ENCODE measurements at regions not wholly inside any gene's neighbourhood (a gene's known extent, or its start where the extent isn't known, plus 50 kb on each side); places are given as distances from the start of the nearest gene placed in this dataset.

DNA sequence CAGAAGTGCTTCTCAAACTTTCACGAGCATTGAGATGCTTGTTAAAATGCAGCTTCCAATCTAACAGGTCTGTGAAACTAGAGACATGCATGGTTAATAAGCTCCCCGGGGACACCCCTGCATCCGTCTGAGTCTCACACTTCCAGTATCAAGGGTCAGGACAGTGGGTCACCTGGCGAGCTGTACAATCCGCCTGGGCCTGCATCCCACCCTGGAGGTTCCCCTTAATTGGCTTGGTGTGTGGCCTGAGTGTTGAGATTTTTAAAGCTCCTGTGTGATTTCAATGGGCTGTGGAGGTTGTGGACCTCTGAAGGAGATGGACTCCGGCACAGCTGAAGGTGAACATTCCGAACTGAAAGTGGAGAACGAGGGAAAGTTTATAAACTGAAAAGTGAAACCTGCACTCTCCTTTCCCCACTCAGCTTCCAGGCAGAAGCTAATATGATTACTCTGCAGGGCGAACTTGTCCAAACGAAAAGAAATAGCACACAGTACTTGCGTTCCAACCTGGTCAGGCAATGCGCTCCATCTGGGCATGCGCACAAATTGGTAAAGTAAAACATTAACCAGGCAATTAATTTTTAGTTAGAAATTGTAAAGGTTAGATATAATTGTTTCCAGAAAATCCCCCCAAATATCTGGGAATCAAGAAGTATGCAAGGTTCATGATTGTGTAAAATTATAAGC lies 191.7 kb upstream of the ALKAL2 start:
- no peak for DNase-seq

DNA sequence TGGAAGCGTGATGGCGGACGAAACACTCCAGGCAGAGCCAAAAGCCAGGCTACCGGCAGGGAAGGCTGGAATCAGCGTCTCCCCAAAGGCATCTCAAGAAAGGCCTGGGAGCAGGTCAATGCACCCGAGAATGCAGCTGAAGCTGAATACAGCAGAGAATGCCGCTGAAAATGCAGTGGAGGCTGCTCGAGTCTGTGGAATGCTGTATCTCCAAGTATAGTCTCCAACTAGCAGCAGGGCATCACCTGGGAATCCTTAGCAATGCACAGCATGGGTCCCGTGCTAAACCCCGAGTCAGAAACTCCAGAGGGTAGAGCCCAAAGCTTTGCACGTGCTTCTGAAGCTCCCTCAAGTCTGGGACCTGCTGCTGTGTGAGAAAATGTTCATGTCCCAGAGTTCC lies 191.1 kb upstream of the ALKAL2 start:
- DNase-seq = no peak

DNA sequence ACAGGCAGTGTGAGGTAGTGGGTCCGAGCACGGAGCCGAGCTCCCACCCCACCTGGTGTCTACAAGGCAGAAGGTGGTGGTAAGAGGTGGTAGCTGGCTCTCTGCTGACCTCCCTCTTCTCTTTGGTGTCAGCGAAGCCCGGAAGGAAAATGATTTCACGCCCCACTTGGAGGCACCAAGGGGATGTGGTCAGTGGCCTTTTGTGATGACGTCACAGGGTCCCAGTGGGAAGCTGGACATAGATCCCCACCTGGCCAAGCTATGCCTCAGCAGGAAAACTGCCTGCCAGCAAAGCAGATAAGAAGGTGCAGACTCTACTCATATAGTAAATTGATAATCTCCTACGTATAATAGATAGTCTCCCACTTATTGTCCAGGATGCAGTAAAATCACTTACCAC lies 183.7 kb upstream of the ALKAL2 start:
- DNase-seq = no peak

- no peak for DNase-seq
Observed at GRCh38 chr2:469514-469913, 181.6 kb upstream of the ALKAL2 start.

DNA sequence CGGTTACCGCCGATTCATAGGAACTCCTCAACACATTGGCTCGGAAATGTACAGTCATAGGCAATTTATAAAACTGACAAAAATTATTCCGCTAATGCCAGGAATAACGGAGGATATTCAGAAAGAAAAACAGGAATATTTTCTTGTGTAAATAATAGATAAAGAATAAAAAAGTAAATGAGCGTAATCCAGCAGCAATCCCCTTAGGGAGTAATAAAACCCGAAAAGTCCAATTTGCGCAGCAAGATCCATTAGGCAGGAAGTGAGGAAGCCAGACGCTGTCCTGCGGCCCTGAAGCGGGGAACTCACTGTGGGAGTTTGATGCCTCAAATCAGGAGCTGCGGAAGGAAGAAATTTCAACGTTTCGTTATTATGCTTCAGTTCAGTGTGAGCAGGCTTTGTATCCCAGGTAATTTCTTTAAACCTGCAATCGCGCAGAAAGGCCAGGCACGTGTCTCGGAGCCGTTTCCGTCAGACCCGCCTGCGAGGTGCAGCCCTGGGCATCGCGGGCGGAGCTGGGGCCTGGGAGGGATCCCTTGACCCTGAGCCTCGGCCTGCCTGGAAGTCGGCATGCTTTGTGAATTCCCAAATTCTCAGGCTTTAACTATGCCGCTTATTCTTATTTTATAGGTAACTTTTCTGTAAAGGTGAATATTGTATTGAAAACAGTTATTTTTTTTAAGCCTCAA lies 180.9 kb upstream of the ALKAL2 start:
- no peak for DNase-seq

- DNase-seq = no peak
Observed at GRCh38 chr2:467892-468647, 180.2 kb upstream of the ALKAL2 start.

GRCh38 chr2:467543-467891 lies 179.6 kb upstream of the ALKAL2 start:
- DNase-seq = no peak

- no peak for DNase-seq
Observed at GRCh38 chr2:467101-467500, 179.2 kb upstream of the ALKAL2 start.

GRCh38 chr2:464562-465309 lies 176.8 kb upstream of the ALKAL2 start:
- no peak for DNase-seq

- no peak for DNase-seq
Observed at GRCh38 chr2:460861-461260, 173.0 kb upstream of the ALKAL2 start.

- no peak for DNase-seq
Observed at GRCh38 chr2:459931-460330, 172.0 kb upstream of the ALKAL2 start.

DNA sequence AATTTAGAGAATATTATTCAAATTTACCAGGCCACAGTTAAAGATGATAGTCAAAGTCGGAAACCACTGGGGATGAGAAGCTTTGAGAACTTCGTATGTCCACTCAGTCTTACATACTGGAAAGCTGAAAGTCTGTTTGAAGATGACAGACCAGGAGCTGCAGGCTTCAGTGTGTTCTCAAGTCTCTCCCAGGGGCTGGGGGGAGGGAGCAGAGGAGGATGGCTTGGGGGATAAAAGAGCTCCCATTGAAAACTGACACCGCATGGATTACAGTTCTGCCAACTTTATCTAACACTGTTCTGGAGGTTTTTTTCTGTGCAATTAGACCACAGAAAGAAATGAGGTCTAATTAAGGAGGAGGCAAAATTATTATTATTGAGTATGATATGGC lies 170.5 kb upstream of the ALKAL2 start:
- no peak for DNase-seq

DNA sequence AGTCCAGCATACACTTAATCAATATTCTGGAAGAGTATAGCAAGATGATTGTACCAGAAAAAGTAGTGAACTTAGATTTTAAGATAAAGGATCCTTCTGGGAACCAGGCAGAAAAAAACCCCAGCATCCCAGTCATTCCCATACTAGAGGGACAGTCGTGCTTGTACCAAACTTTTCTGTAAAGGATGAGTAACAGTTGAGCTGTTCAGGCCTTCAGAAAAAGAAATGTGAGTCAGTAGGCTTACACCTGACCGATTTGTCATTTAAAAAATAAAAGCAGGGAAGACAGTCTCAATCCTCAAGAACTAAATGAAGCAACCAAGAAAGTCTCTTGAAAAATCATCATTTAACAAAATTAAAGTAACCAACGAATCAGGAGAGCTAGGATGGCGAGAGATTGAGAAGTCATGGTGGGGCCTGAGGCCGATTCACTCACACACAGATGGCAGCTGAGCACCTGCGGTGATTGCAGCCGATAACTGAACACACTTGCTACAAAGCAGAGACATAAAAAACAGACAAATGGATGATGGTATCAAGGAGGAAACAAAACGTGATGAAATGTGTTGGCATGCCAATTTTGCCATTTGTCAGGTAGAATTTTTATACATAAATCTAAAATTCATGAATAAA lies 170.0 kb upstream of the ALKAL2 start:
- DNase-seq = no peak

GRCh38 chr2:457262-457661 lies 169.4 kb upstream of the ALKAL2 start:
- no peak for DNase-seq

DNA sequence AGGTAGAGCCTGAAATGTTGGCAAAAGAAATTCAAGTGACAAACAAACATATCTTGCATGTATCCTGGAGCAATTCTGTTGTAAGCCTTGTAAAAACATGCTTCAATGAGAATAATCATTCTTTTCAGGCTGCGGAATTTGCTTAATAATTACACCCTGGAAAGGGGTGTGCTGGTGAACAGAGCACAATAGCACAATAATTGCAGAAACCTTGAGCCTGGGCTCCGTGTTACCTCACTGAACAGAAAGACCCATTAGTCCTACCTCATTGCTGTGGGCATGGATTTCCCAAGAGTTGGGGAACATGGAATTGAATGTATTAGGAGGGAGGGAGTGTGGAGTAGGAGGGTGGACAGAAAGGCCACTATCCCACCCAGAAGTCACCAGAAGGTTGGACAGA lies 168.0 kb upstream of the ALKAL2 start:
- no peak for DNase-seq

GRCh38 chr2:455015-455705 lies 167.3 kb upstream of the ALKAL2 start:
- no peak for DNase-seq

- no peak for DNase-seq
Observed at GRCh38 chr2:453132-453531, 165.2 kb upstream of the ALKAL2 start.

- no peak for DNase-seq
Observed at GRCh38 chr2:451495-451894, 163.6 kb upstream of the ALKAL2 start.

DNA sequence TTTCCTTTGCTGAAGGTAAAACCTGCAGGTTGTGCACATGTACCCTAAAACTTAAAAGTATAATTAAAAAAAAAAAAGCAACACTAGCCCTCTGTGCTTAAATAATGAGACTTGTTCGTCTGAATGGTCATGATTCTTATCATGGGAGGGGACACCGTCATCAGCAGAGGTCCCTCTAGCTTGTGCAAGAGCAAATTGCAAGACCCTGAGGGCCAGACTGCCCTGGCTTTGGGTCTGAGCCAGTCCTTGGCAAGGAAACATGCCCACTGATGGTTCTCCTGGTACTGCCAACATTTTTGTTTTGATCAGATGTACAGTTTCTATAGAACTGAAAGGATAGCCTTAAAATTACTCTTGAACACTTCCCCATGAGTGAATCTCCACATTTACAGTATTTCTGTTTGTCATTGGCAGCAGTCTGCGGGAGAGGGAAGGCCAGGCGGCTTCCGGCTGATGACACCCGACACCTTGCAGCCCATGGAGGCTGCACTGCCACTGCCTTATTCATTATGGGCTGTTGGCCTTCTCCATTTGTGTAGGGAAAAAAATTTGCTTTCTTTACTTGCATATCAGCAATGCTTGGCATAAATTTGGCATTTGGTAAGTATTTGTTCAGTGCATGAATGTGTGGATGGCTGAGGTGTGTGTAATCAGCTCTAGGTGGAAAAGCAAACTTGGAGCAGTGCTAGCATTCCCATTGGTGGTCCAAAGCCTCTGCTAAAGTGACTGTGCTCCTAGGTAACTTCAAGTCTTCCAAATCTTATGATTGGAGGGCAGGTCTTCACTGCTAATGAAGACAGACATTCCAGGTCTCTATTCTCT lies 161.6 kb upstream of the ALKAL2 start:
- no peak for DNase-seq

GRCh38 chr2:447902-448665 lies 160.2 kb upstream of the ALKAL2 start:
- DNase-seq = no peak
